IgD-negative memory B cell (primary cell): ENCODE measurements at regions not wholly inside any gene's neighbourhood (a gene's known extent, or its start where the extent isn't known, plus 50 kb on each side); places are given as distances from the start of the nearest gene placed in this dataset.
A peak's percentile ranks its signal among the peaks of the same experiment; 100 is the strongest.

ENCODE experiments used
- H3K27ac Mint-ChIP-seq, 3 donors: one replicate each; pipeline ENCODE4 v1.8.0; 2020 to 2022; ENCODE audit warnings: mild to moderate bottlenecking in 3 of 3, mixed read lengths in 3 of 3, moderate library complexity in 1 of 3
- H3K27me3 Mint-ChIP-seq: one replicate; pipeline ENCODE4 v1.8.0; 2021; ENCODE audit warnings: mixed read lengths
- H3K36me3 Mint-ChIP-seq: one replicate; pipeline ENCODE4 v1.8.0; 2020; ENCODE audit warnings: mild to moderate bottlenecking, mixed read lengths
- H3K4me1 Mint-ChIP-seq, 3 donors: one replicate each; pipeline ENCODE4 v1.8.0; 2020 to 2022; ENCODE audit warnings: mixed read lengths in 3 of 3, mild to moderate bottlenecking in 1 of 3
- H3K4me3 Mint-ChIP-seq, 4 donors: one replicate each; pipeline ENCODE4 v1.8.0; 2020 to 2022; ENCODE audit warnings: mild to moderate bottlenecking in 4 of 4, mixed read lengths in 4 of 4, moderate library complexity in 3 of 4
- H3K9me3 Mint-ChIP-seq, 3 donors: one replicate each; pipeline ENCODE4 v1.8.0; 2020 to 2021; ENCODE audit warnings: mixed read lengths in 3 of 3, mild to moderate bottlenecking in 1 of 3

DNA sequence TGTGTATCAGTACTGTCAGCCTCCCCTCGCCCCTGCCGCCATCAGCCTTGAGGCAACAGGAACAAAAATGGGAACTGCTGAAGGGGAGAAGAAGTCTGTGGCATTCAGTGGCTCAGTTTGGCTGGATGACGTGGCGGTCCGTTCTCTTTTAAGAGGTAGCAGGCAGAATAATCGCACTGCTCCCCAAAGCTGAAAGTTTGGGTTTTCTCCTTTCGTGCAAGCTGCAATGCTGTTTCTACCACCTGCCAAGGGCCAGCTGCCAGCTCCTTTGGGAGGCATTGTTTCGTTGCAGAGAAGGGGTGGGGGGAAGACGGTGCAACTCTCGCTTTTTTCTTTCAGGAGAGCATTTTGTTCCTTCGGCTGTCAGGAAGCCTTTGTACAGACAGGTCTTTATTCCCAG lies 369.6 kb upstream of the RORA start:
- Mint-ChIP-seq H3K36me3 (no peaks in the 10 kb centered on the region), H3K4me3 (no peak overlapping the region), H3K27ac (no peak overlapping the region), H3K9me3 (peaks cover 1 to 6% (median 5%) of the 10 kb centered on the region in 3 donors), H3K4me1 (no peaks in the 10 kb centered on the region), H3K27me3 (no peaks in the 10 kb centered on the region)

GRCh38 chr15:61584410-61584809 lies 355.3 kb upstream of the RORA start:
- Mint-ChIP-seq H3K36me3 (no peaks in the 10 kb centered on the region), H3K4me3 (no peak overlapping the region), H3K27me3 (peaks cover 3% of the 10 kb centered on the region), H3K27ac (no peak overlapping the region), H3K9me3 (peaks cover 0 to 3% (median 2%) of the 10 kb centered on the region in 3 donors), H3K4me1 (no peaks in the 10 kb centered on the region)

- H3K36me3 Mint-ChIP-seq = no peaks in the 10 kb centered on the region
- H3K4me1 Mint-ChIP-seq = no peaks in the 10 kb centered on the region
- H3K9me3 Mint-ChIP-seq = peaks cover 0 to 3% (median 2%) of the 10 kb centered on the region in 3 donors
- H3K4me3 Mint-ChIP-seq = no peak overlapping the region
- H3K27ac Mint-ChIP-seq = no peak overlapping the region
- H3K27me3 Mint-ChIP-seq = peaks cover 2% of the 10 kb centered on the region
Observed at GRCh38 chr15:61582092-61582491, 353.0 kb upstream of the RORA start.

- Mint-ChIP-seq H3K27ac (no peak overlapping the region), H3K9me3 (peaks cover 0 to 1% (median 0%) of the 10 kb centered on the region in 3 donors), H3K4me3 (no peak overlapping the region), H3K36me3 (no peaks in the 10 kb centered on the region), H3K27me3 (no peaks in the 10 kb centered on the region), H3K4me1 (no peaks in the 10 kb centered on the region)
Observed at GRCh38 chr15:61575597-61575996, 346.5 kb upstream of the RORA start.

- no peaks in the 10 kb centered on the region for H3K4me1 Mint-ChIP-seq
- H3K36me3 Mint-ChIP-seq = no peaks in the 10 kb centered on the region
- H3K9me3 Mint-ChIP-seq = peaks cover 0 to 1% (median 0%) of the 10 kb centered on the region in 3 donors
- H3K4me3 Mint-ChIP-seq = no peak overlapping the region
- no peak overlapping the region for H3K27ac Mint-ChIP-seq
- H3K27me3 Mint-ChIP-seq = no peaks in the 10 kb centered on the region
Observed at GRCh38 chr15:61571026-61571425, 341.9 kb upstream of the RORA start.

DNA sequence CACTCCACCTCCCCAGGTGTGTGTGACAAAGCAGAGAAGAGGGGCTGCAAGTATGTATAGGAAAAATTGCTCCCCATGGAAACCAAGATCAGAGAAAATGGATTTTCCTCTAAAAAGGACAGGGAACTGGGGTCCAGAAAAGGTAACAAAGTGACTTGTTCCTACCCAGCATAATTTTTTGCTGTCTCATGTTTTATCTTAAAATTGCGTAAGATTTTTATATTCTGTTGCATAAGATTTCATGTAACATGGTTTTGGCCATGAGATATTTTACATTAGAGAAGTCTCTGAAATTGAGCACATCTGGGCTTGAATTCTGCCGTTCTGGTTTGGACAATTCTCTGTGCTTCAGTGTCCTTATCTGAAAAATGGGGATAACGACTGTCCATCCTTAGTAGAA lies 335.7 kb upstream of the RORA start:
- H3K27ac Mint-ChIP-seq = no peak overlapping the region
- no peaks in the 10 kb centered on the region for H3K36me3 Mint-ChIP-seq
- H3K9me3 Mint-ChIP-seq = peaks cover 0 to 6% (median 0%) of the 10 kb centered on the region in 3 donors
- H3K4me1 Mint-ChIP-seq = no peaks in the 10 kb centered on the region
- H3K4me3 Mint-ChIP-seq = no peak overlapping the region
- no peaks in the 10 kb centered on the region for H3K27me3 Mint-ChIP-seq

- peaks cover 6% of the 10 kb centered on the region for H3K27me3 Mint-ChIP-seq
- H3K4me3 Mint-ChIP-seq = no peak overlapping the region
- peaks cover 0 to 5% (median 0%) of the 10 kb centered on the region in 3 donors for H3K9me3 Mint-ChIP-seq
- no peaks in the 10 kb centered on the region for H3K36me3 Mint-ChIP-seq
- H3K4me1 Mint-ChIP-seq = peaks cover 0 to 2% (median 0%) of the 10 kb centered on the region in 3 donors
- no peak overlapping the region for H3K27ac Mint-ChIP-seq
Observed at GRCh38 chr15:61558172-61559136, 329.4 kb upstream of the RORA start.

DNA sequence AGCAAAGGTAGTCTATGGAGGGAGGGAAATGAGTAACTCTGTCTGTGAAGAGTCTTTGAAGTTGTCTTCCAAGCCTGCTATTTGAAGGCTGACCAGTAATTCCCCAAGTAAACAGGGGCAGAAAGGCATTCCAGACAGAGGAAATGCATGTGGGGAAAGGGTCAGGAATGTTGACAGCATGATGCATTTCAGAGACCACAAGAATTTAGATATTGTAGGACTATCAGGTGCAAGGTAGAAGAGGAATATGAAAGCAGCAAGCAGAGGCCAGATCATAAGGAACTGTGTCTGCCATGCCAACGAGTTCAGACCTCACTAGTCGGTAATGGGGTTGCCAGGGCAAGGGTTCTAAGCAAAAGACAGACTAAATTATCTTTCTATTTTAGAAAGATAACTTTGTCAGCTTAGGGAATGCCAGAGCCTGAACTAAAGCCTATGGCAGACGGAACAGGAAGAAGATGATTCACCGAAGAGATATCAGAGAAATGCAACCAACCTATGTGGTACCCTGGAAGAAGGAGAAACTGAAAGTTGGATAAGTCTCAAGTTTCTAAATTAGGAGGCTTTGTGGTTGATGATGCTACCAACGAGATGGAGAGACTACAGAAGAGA lies 327.0 kb upstream of the RORA start:
- peaks cover 0 to 8% (median 2%) of the 10 kb centered on the region in 3 donors for H3K9me3 Mint-ChIP-seq
- H3K4me1 Mint-ChIP-seq = peaks cover 0 to 2% (median 0%) of the 10 kb centered on the region in 3 donors
- H3K36me3 Mint-ChIP-seq = no peaks in the 10 kb centered on the region
- peak overlapping the region in 1 of 4 donors; percentile 9 for H3K4me3 Mint-ChIP-seq
- peaks cover 6% of the 10 kb centered on the region for H3K27me3 Mint-ChIP-seq
- H3K27ac Mint-ChIP-seq = no peak overlapping the region

DNA sequence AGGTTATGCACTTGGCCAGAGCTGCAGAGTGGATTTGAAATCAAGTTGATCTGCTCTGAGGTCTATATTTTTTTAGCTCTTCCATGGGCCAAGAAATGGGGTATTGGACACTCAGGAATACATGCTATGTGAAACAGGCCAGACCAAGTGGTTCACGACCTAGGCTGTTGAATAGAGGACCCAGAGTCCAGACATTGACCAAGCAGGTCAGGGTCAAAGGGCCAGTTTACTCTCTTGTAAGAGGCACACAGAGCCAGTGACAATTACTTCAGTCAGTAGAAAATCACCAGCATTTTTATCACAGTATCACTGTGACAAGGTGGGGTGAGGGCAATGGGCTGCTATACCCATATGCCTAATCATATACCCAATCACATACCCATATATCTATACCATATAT lies 320.6 kb upstream of the RORA start:
- no peaks in the 10 kb centered on the region for H3K27me3 Mint-ChIP-seq
- H3K4me3 Mint-ChIP-seq = no peak overlapping the region
- H3K27ac Mint-ChIP-seq = no peak overlapping the region
- no peaks in the 10 kb centered on the region for H3K4me1 Mint-ChIP-seq
- no peaks in the 10 kb centered on the region for H3K36me3 Mint-ChIP-seq
- peaks cover 0 to 8% (median 0%) of the 10 kb centered on the region in 3 donors for H3K9me3 Mint-ChIP-seq

DNA sequence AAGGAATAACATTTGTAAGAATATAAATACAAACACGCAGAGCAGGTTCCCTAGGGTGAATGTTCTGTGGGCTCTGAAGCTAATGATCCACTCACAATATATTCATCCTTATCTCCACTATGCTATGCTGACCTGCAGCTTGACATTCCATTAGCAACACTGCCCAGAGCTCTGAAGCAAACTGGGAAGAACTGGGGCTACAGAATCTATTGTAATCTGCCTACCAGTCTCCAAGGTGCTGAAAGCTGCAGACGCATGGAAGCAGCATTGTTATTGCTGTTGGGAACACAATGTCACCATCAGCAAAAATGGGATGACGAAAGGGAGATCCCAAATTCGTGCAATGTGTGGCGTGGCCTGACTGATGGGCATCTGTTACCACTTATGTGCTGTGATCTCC lies 316.7 kb upstream of the RORA start:
- Mint-ChIP-seq H3K4me1 (no peaks in the 10 kb centered on the region), H3K36me3 (no peaks in the 10 kb centered on the region), H3K9me3 (no peaks in the 10 kb centered on the region), H3K27me3 (no peaks in the 10 kb centered on the region), H3K4me3 (no peak overlapping the region), H3K27ac (no peak overlapping the region)

DNA sequence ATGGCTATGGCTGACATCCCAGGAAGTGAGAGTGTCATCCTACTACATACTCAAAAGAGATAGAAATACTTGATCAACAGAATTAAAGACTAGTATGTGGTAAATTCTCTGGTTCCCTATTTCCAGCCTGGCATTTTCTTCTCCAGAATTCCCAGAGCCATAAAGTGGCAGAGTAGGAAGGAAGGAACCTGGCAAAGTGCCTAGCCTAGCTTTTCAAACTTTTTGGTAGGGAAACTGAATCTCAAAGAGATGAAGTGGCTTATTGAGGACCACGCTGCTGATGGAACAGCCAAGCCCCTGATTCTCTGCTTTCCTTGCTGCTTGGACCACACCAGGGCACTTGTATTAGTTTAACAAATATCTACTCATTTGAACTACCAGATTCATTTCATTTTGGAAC lies 312.4 kb upstream of the RORA start:
- Mint-ChIP-seq H3K36me3 (no peaks in the 10 kb centered on the region), H3K27ac (no peak overlapping the region)

DNA sequence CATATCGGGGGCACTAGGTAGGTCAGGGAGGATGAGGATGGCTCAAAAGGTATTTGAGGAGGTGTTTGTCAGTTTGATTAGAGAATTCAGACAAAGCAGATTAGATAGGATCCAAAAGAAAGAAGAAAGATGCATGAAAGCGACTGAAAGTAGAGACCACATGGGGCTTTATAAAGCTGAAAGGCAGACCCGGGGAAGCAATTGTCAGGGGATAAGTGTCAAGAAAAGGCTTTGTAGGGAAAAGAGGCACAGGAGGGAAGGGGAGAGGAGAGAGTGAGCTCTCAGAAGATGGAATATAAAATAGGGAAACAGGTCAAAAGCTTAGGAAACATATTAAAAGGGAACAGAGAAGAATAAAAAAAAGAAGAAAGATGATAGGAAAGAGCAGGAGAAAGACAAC lies 308.2 kb upstream of the RORA start:
- Mint-ChIP-seq H3K27ac (no peak overlapping the region), H3K4me1 (peaks cover 0 to 4% (median 0%) of the 10 kb centered on the region in 3 donors), H3K9me3 (no peaks in the 10 kb centered on the region), H3K27me3 (peaks cover 3% of the 10 kb centered on the region), H3K4me3 (no peak overlapping the region), H3K36me3 (no peaks in the 10 kb centered on the region)

More for the DNA sequence above, 312.4 kb upstream of the RORA start:
- no peak overlapping the region for H3K4me3 Mint-ChIP-seq
- H3K4me1 Mint-ChIP-seq = peaks cover 0 to 4% (median 0%) of the 10 kb centered on the region in 3 donors
- H3K9me3 Mint-ChIP-seq = no peaks in the 10 kb centered on the region
- H3K27me3 Mint-ChIP-seq = peaks cover 3% of the 10 kb centered on the region

- Mint-ChIP-seq H3K4me1 (peaks cover 0 to 4% (median 0%) of the 10 kb centered on the region in 3 donors), H3K27me3 (peaks cover 3% of the 10 kb centered on the region), H3K4me3 (no peak overlapping the region), H3K9me3 (no peaks in the 10 kb centered on the region), H3K36me3 (no peaks in the 10 kb centered on the region), H3K27ac (no peak overlapping the region)
Observed at GRCh38 chr15:61534986-61535385, 305.9 kb upstream of the RORA start.

DNA sequence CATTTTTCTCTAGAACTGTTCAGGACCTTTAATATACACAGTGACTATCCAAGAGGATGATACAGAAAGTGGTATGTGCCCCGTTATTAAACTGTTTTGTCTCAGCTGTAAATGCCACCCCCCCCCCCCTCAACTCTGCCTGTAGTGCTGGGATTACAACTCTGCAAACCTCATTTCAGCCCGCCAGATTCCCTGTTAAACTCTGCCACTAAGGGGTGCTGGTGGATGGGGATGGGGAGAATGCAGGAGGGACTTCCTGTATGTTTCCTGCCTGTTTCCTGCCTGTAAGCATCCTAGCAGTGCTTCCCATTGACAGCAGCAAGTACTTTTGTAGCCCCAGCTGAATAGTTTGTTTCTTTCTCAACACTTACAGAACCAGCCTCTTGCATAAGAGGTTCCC lies 301.7 kb upstream of the RORA start:
- no peaks in the 10 kb centered on the region for H3K36me3 Mint-ChIP-seq
- peaks cover 4% of the 10 kb centered on the region for H3K27me3 Mint-ChIP-seq
- H3K27ac Mint-ChIP-seq = no peak overlapping the region
- H3K4me1 Mint-ChIP-seq = peaks cover 8 to 19% (median 15%) of the 10 kb centered on the region in 3 donors
- no peaks in the 10 kb centered on the region for H3K9me3 Mint-ChIP-seq
- no peak overlapping the region for H3K4me3 Mint-ChIP-seq

GRCh38 chr15:61528581-61528910 lies 299.4 kb upstream of the RORA start:
- no peaks in the 10 kb centered on the region for H3K9me3 Mint-ChIP-seq
- no peak overlapping the region for H3K27ac Mint-ChIP-seq
- peak overlapping the region in 2 of 4 donors; percentile 39 to 70 for H3K4me3 Mint-ChIP-seq
- peaks cover 15 to 29% (median 23%) of the 10 kb centered on the region in 3 donors for H3K4me1 Mint-ChIP-seq
- H3K27me3 Mint-ChIP-seq = peaks cover 4% of the 10 kb centered on the region
- H3K36me3 Mint-ChIP-seq = no peaks in the 10 kb centered on the region
